ENCODE measurements at regions not wholly inside any gene's neighbourhood (a gene's known extent, or its start where the extent isn't known, plus 50 kb on each side); places are given as distances from the start of the nearest gene placed in this dataset.

GRCh38 chr14:99075061-99075460 is 196.9 kb downstream of the BCL11B start:
- no peak for TF ChIP-seq CTCF (IDR thresholded peaks at IDR 0.05; ENCODE audit: insufficient read depth, low read depth, low read length)
- no peak for TF ChIP-seq EZH2 (IDR thresholded peaks at IDR 0.05; ENCODE audit: insufficient read depth, low read length)

Measured in astrocyte (in vitro differentiated cells and primary cell).